CD14-positive monocyte (primary cell): ENCODE measurements at regions not wholly inside any gene's neighbourhood (a gene's known extent, or its start where the extent isn't known, plus 50 kb on each side); places are given as distances from the start of the nearest gene placed in this dataset.

Source experiments
- DNase-seq, 3 donors: peaks; one replicate each; pipeline ENCODE4 v3.0.0-alpha.2; 2011 to 2022
- H2AFZ ChIP-seq: 2 replicates; pipeline ENCODE4 v1.6.0; 2012; ENCODE audit warnings: mild to moderate bottlenecking, low read depth, low read length, inconsistent platforms; ENCODE audit not compliant: insufficient read depth, poor library complexity, severe bottlenecking
- H3K27ac ChIP-seq, 2 donors: 1 replicate in 1 of 2; 2 replicates in 1 of 2; pipeline ENCODE4 v1.5.1; 2012 to 2013; ENCODE audit warnings: low read length in 2 of 2, control low read depth in 1 of 2, inconsistent platforms in 1 of 2, low read depth in 1 of 2, mild to moderate bottlenecking in 1 of 2
- H3K27me3 ChIP-seq, 2 donors: one replicate each; pipeline versions ENCODE4 v1.6.0 to v1.6.1; 2011 to 2013; ENCODE audit warnings: low read length in 2 of 2; ENCODE audit not compliant: control insufficient read depth in 2 of 2, insufficient read depth in 2 of 2
- H3K36me3 ChIP-seq, 2 donors: replicated peaks in 1 of 2; 1 replicate in 1 of 2; 2 replicates in 1 of 2; pipeline versions ENCODE4 v1.5.1 to v1.6.1; 2012 to 2013; ENCODE audit warnings: low read length in 2 of 2, control low read depth in 1 of 2, inconsistent platforms in 1 of 2, mild to moderate bottlenecking in 1 of 2; ENCODE audit not compliant: insufficient read depth in 2 of 2, control insufficient read depth in 1 of 2
- H3K4me1 ChIP-seq, 2 donors: 1 replicate in 1 of 2; 2 replicates in 1 of 2; pipeline versions ENCODE4 v1.5.1 to v1.6.1; 2012 to 2013; ENCODE audit warnings: low read length in 2 of 2, control low read depth in 1 of 2, inconsistent platforms in 1 of 2, mild to moderate bottlenecking in 1 of 2, moderate library complexity in 1 of 2; ENCODE audit not compliant: insufficient read depth in 2 of 2, control insufficient read depth in 1 of 2
- H3K4me2 ChIP-seq: replicated peaks from 2 replicates; pipeline ENCODE3; 2012; ENCODE audit warnings: low read length, moderate library complexity, mild to moderate bottlenecking; ENCODE audit not compliant: poor library complexity, severe bottlenecking; ENCODE audit errors: extremely low read depth
- H3K4me3 ChIP-seq, 3 experiments: fragments of 200-600 bp in 1 of 3; sonication (generic) in 1 of 3; replicated peaks in 1 of 3; 1 replicate in 2 of 3; 2 replicates in 1 of 3; pipeline ENCODE4 v1.5.1; 2011 to 2013; ENCODE audit warnings: low read length in 3 of 3, mild to moderate bottlenecking in 3 of 3, control low read depth in 2 of 3, low read depth in 2 of 3, inconsistent platforms in 1 of 3, moderate library complexity in 1 of 3
- H3K79me2 ChIP-seq: 2 replicates; pipeline ENCODE4 v1.6.0; 2012; ENCODE audit warnings: mild to moderate bottlenecking, control low read depth, inconsistent platforms, low read length, moderate library complexity; ENCODE audit not compliant: insufficient read depth
- H3K9ac ChIP-seq: 2 replicates; pipeline ENCODE4 v1.6.0; 2017; ENCODE audit warnings: low read length, mild to moderate bottlenecking; ENCODE audit not compliant: insufficient read depth, poor library complexity, severe bottlenecking
- H3K9me3 ChIP-seq, 2 donors: replicated peaks in 1 of 2; 1 replicate in 1 of 2; 2 replicates in 1 of 2; pipeline versions ENCODE4 v1.5.1 to v1.6.1; 2012 to 2013; ENCODE audit warnings: low read length in 2 of 2, control low read depth in 1 of 2; ENCODE audit not compliant: control insufficient read depth in 1 of 2, insufficient read depth in 1 of 2
- H4K20me1 ChIP-seq: 2 replicates; pipeline ENCODE4 v1.6.0; 2012; ENCODE audit warnings: mild to moderate bottlenecking, low read length, control low read depth, moderate library complexity; ENCODE audit not compliant: insufficient read depth
- H3K27ac Mint-ChIP-seq, 7 donors: one replicate each; pipeline ENCODE4 v1.8.0; 2020; ENCODE audit warnings: mild to moderate bottlenecking in 7 of 7, mixed read lengths in 7 of 7, moderate library complexity in 6 of 7, inconsistent platforms in 2 of 7
- H3K27me3 Mint-ChIP-seq, 3 donors: one replicate each; pipeline ENCODE4 v1.8.0; 2021 to 2022; ENCODE audit warnings: low read depth in 3 of 3, mild to moderate bottlenecking in 3 of 3, mixed read lengths in 3 of 3, moderate library complexity in 3 of 3, inconsistent platforms in 1 of 3
- H3K36me3 Mint-ChIP-seq, 2 donors: one replicate each; pipeline ENCODE4 v1.8.0; 2020; ENCODE audit warnings: mixed read lengths in 2 of 2, inconsistent platforms in 1 of 2, mild to moderate bottlenecking in 1 of 2
- H3K4me1 Mint-ChIP-seq: one replicate; pipeline ENCODE4 v1.8.0; 2020; ENCODE audit warnings: mild to moderate bottlenecking, mixed read lengths
- H3K4me3 Mint-ChIP-seq, 2 donors: one replicate each; pipeline ENCODE4 v1.8.0; 2020; ENCODE audit warnings: mild to moderate bottlenecking in 2 of 2, mixed read lengths in 2 of 2, moderate library complexity in 1 of 2
- H3K9me3 Mint-ChIP-seq, 7 donors: one replicate each; pipeline ENCODE4 v1.8.0; 2020 to 2022; ENCODE audit warnings: mixed read lengths in 7 of 7, mild to moderate bottlenecking in 6 of 7, moderate library complexity in 6 of 7, inconsistent platforms in 2 of 7
- WGBS: methylation state at CpG from one replicate; pipeline ENCODE4 v1.1.5; 2013; ENCODE audit warnings: missing lambda C conversion rate; ENCODE audit not compliant: insufficient coverage; 5-methylcytosine and 5-hydroxymethylcytosine counted together
- intact Hi-C, 2 donors: fragments of 100-400 bp; cut with micrococcal nuclease; formaldehyde crosslinking; loops; one replicate each; pipeline versions ENCODE4 v1.15.0 to v1.15.1; 2023
- TF ChIP-seq, protein P1 (sequence below): fragments of 200-600 bp; IDR thresholded peaks from one replicate; pipeline ENCODE4 v1.8.0; 2022; ENCODE audit warnings: antibody characterized with exemption, mild to moderate bottlenecking

DNA sequence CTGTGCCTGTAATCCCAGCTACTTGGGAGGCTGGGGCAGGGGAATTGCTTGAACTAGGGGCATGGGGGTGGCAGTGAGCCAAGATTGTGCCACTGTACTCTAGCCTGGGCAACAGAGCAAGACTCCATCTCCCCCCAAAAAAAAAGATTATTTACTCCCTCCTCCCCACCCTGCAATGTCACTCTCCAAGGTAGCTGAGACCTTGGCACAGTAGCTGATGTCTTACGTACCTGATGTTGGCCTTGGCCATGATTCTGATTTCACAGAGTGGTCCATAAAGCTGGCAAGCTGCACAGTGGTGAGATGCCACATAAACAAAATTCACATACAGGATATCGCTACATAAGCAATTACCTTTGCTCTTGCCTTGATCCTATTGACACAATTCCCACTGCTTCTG, 108.5 kb downstream of the CAVIN4 start:
- WGBS, result 78% methylated on average over 1 of the region's 2 CpGs

DNA sequence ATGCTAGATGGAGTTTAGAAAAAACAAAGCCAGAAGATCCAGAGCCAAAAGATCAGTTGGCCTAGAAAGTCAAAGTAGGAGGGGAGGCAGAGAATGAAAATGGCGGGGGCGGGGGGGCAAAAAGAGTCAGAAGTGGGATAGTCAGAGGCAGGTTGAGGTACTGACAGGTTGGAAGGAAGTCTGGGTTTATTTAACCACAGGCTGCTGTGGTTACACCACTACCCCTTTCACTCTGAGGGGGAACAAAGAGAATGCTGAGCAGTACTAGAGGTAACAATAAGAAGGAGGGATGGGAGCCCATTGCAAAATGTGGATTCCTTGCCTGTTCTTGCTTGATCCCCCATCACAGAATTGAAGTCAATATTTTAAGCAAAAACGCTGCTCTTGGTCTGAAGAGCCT, 111.8 kb downstream of the CAVIN4 start:
- no peaks in the 10 kb centered on the region for H3K9me3 ChIP-seq
- H3K27me3 Mint-ChIP-seq, result peaks cover 1 to 5% (median 1%) of the 10 kb centered on the region in 3 donors
- no peaks in the 10 kb centered on the region for H3K79me2 ChIP-seq
- H3K4me3 Mint-ChIP-seq, result no peak overlapping the region
- H3K4me3 ChIP-seq, result no peak overlapping the region
- H3K4me2 ChIP-seq, result no peak overlapping the region
- TF ChIP-seq, protein P1, sequence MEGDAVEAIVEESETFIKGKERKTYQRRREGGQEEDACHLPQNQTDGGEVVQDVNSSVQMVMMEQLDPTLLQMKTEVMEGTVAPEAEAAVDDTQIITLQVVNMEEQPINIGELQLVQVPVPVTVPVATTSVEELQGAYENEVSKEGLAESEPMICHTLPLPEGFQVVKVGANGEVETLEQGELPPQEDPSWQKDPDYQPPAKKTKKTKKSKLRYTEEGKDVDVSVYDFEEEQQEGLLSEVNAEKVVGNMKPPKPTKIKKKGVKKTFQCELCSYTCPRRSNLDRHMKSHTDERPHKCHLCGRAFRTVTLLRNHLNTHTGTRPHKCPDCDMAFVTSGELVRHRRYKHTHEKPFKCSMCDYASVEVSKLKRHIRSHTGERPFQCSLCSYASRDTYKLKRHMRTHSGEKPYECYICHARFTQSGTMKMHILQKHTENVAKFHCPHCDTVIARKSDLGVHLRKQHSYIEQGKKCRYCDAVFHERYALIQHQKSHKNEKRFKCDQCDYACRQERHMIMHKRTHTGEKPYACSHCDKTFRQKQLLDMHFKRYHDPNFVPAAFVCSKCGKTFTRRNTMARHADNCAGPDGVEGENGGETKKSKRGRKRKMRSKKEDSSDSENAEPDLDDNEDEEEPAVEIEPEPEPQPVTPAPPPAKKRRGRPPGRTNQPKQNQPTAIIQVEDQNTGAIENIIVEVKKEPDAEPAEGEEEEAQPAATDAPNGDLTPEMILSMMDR, result no peak
- peaks cover 8% of the 10 kb centered on the region for H3K4me1 Mint-ChIP-seq
- H3K36me3 ChIP-seq, result no peaks in the 10 kb centered on the region
- H3K36me3 Mint-ChIP-seq, result no peaks in the 10 kb centered on the region
- no peaks in the 10 kb centered on the region for H3K4me1 ChIP-seq
- H3K27me3 ChIP-seq, result no peaks in the 10 kb centered on the region
- no peak overlapping the region for H2AFZ ChIP-seq
- no peak overlapping the region for H3K27ac ChIP-seq
- H3K9ac ChIP-seq, result no peak overlapping the region
- intact Hi-C loops, result no loop called here
- no peaks in the 10 kb centered on the region for H4K20me1 ChIP-seq
- no peak for DNase-seq
- no peak overlapping the region for H3K27ac Mint-ChIP-seq
- peaks cover 0 to 6% (median 3%) of the 10 kb centered on the region in 7 donors for H3K9me3 Mint-ChIP-seq
- no CpG with 5 or more reads among the region's 3 CpGs for WGBS

More for the DNA sequence above, 108.5 kb downstream of the CAVIN4 start:
- H3K4me3 Mint-ChIP-seq, result no peak overlapping the region
- Histone ChIP-seq H3K9me3 (no peaks in the 10 kb centered on the region), H3K27ac (no peak overlapping the region), H3K27me3 (no peaks in the 10 kb centered on the region), H4K20me1 (no peaks in the 10 kb centered on the region), H3K36me3 (no peaks in the 10 kb centered on the region), H3K9ac (no peak overlapping the region), H3K4me2 (no peak overlapping the region), H3K4me1 (no peaks in the 10 kb centered on the region), H3K79me2 (no peaks in the 10 kb centered on the region), H3K4me3 (no peak overlapping the region), H2AFZ (no peak overlapping the region)
- H3K36me3 Mint-ChIP-seq, result no peaks in the 10 kb centered on the region
- TF ChIP-seq, protein P1, result no peak
- intact Hi-C loops, result no loop called here
- peaks cover 1 to 5% (median 1%) of the 10 kb centered on the region in 3 donors for H3K27me3 Mint-ChIP-seq
- H3K27ac Mint-ChIP-seq, result no peak overlapping the region
- peaks cover 0 to 4% (median 3%) of the 10 kb centered on the region in 7 donors for H3K9me3 Mint-ChIP-seq
- peaks cover 8% of the 10 kb centered on the region for H3K4me1 Mint-ChIP-seq
- no peak for DNase-seq
